HEK293 (cell line): ENCODE measurements at regions not wholly inside any gene's neighbourhood (a gene's known extent, or its start where the extent isn't known, plus 50 kb on each side); places are given as distances from the start of the nearest gene placed in this dataset.

Experiments
- CTCF ChIP-seq: fragments of 450-650 bp; formaldehyde crosslinking; IDR thresholded peaks from 2 replicates; pipeline ENCODE4 v1.5.1; 2016; ENCODE audit warnings: missing biosample characterization, missing genetic modification characterization
- ZNF121 ChIP-seq: fragments of 450-650 bp; formaldehyde crosslinking; IDR thresholded peaks from 2 replicates; pipeline ENCODE4 v1.5.1; 2016; ENCODE audit warnings: missing biosample characterization, missing genetic modification characterization
- ZNF140 ChIP-seq: fragments of 450-650 bp; formaldehyde crosslinking; IDR thresholded peaks from 2 replicates; pipeline ENCODE4 v1.5.1; 2016; ENCODE audit warnings: missing biosample characterization, missing genetic modification characterization
- ZNF76 ChIP-seq: fragments of 450-650 bp; formaldehyde crosslinking; IDR thresholded peaks from 2 replicates; pipeline ENCODE4; 2016; ENCODE audit warnings: low read depth, missing biosample characterization, missing genetic modification characterization, borderline replicate concordance
- ZNF776 ChIP-seq: fragments of 450-650 bp; formaldehyde crosslinking; IDR thresholded peaks from 2 replicates; pipeline ENCODE4 v1.5.0; 2017; ENCODE audit warnings: missing biosample characterization, missing genetic modification characterization, borderline replicate concordance

DNA sequence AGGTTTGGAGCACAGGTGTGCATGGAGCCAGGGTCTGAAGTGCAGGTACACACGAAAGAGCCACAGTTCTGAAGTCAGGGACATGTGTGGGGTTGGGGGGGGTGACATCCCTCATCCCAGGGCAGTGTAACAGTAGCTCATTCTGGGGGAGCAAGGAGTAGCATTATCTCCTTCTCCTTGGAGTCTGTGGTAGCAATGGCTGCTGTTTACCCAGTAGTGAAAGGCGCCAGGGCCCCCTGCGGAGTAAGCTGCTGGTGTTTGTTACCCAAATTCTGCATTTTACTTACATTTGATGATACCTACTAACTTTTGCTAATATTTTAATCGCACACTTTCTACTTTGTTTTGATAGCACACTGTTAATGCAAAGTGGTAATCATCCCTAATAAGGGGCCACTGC is 665.5 kb downstream of the GATA3 start:
- TF ChIP-seq CTCF (tag by site-specific recombination) (no peak), ZNF140 (tag by site-specific recombination) (no peak), ZNF121 (tag by site-specific recombination) (no peak), ZNF76 (no peak), ZNF776 (tag by site-specific recombination) (no peak)
